ENCODE measurements at regions not wholly inside any gene's neighbourhood (a gene's known extent, or its start where the extent isn't known, plus 50 kb on each side); places are given as distances from the start of the nearest gene placed in this dataset.

GRCh38 chr12:111219440-111219839, 149.5 kb downstream of the PHETA1 start:
- peaks cover 23% of the 10 kb centered on the region for H3K36me3 Mint-ChIP-seq (ENCODE audit: insufficient read depth)
- H3K4me1 Mint-ChIP-seq (ENCODE audit: low read depth): no peaks in the 10 kb centered on the region
- H3K4me3 Mint-ChIP-seq (ENCODE audit: low read depth): no peak overlapping the region
- no peak for TF ChIP-seq CTCF (IDR thresholded peaks at IDR 0.05; ENCODE audit: unreplicated experiment)
- H3K27me3 Mint-ChIP-seq: no peaks in the 10 kb centered on the region
- no peak overlapping the region for H3K27ac Mint-ChIP-seq
- no peak for DNase-seq (ENCODE audit: low spot score, unreplicated experiment)
- H3K9me3 Mint-ChIP-seq (ENCODE audit: low read depth): no peaks in the 10 kb centered on the region

GRCh38 chr12:111218499-111218898, 150.4 kb downstream of the PHETA1 start:
- no peak for TF ChIP-seq CTCF (IDR thresholded peaks at IDR 0.05; ENCODE audit: unreplicated experiment)
- no peaks in the 10 kb centered on the region for H3K27me3 Mint-ChIP-seq
- no peaks in the 10 kb centered on the region for H3K9me3 Mint-ChIP-seq (ENCODE audit: low read depth)
- no peak overlapping the region for H3K4me3 Mint-ChIP-seq (ENCODE audit: low read depth)
- H3K4me1 Mint-ChIP-seq (ENCODE audit: low read depth): no peaks in the 10 kb centered on the region
- DNase-seq (ENCODE audit: low spot score, unreplicated experiment): no peak
- H3K36me3 Mint-ChIP-seq (ENCODE audit: insufficient read depth): peaks cover 23% of the 10 kb centered on the region
- no peak overlapping the region for H3K27ac Mint-ChIP-seq

- no peak overlapping the region for H3K4me3 Mint-ChIP-seq (ENCODE audit: low read depth)
- no peak overlapping the region for H3K27ac Mint-ChIP-seq
- H3K27me3 Mint-ChIP-seq: no peaks in the 10 kb centered on the region
- no peak for TF ChIP-seq CTCF (IDR thresholded peaks at IDR 0.05; ENCODE audit: unreplicated experiment)
- DNase-seq (ENCODE audit: low spot score, unreplicated experiment): no peak
- no peaks in the 10 kb centered on the region for H3K9me3 Mint-ChIP-seq (ENCODE audit: low read depth)
- H3K36me3 Mint-ChIP-seq (ENCODE audit: insufficient read depth): peaks cover 21% of the 10 kb centered on the region
- H3K4me1 Mint-ChIP-seq (ENCODE audit: low read depth): no peaks in the 10 kb centered on the region
Measured at GRCh38 chr12:111216387-111217159, 152.3 kb downstream of the PHETA1 start.

GRCh38 chr12:111215881-111216280, 153.0 kb downstream of the PHETA1 start:
- no peaks in the 10 kb centered on the region for H3K9me3 Mint-ChIP-seq (ENCODE audit: low read depth)
- no peak overlapping the region for H3K27ac Mint-ChIP-seq
- no peak for TF ChIP-seq CTCF (IDR thresholded peaks at IDR 0.05; ENCODE audit: unreplicated experiment)
- H3K36me3 Mint-ChIP-seq (ENCODE audit: insufficient read depth): peaks cover 21% of the 10 kb centered on the region
- H3K4me3 Mint-ChIP-seq (ENCODE audit: low read depth): no peak overlapping the region
- DNase-seq (ENCODE audit: low spot score, unreplicated experiment): no peak
- H3K4me1 Mint-ChIP-seq (ENCODE audit: low read depth): no peaks in the 10 kb centered on the region
- H3K27me3 Mint-ChIP-seq: no peaks in the 10 kb centered on the region

- DNase-seq (ENCODE audit: low spot score, unreplicated experiment): no peak
- H3K36me3 Mint-ChIP-seq (ENCODE audit: insufficient read depth): peaks cover 21% of the 10 kb centered on the region
- no peak overlapping the region for H3K27ac Mint-ChIP-seq
- no peaks in the 10 kb centered on the region for H3K9me3 Mint-ChIP-seq (ENCODE audit: low read depth)
- peaks cover 7% of the 10 kb centered on the region for H3K4me1 Mint-ChIP-seq (ENCODE audit: low read depth)
- no peaks in the 10 kb centered on the region for H3K27me3 Mint-ChIP-seq
- H3K4me3 Mint-ChIP-seq (ENCODE audit: low read depth): no peak overlapping the region
- TF ChIP-seq CTCF (IDR thresholded peaks at IDR 0.05; ENCODE audit: unreplicated experiment): no peak
Measured at GRCh38 chr12:111214401-111214800, 154.5 kb downstream of the PHETA1 start.

All from progenitor cell of endocrine pancreas (in vitro differentiated cells).